Body of pancreas (tissue), 4 donors: ENCODE measurements at regions not wholly inside any gene's neighbourhood (a gene's known extent, or its start where the extent isn't known, plus 50 kb on each side); places are given as distances from the start of the nearest gene placed in this dataset.

Source experiments
- ATAC-seq: fragments of 150-250 bp; one replicate; pipeline ENCODE4 v1.9.1; 2016
- DNase-seq, 4 donors: peaks; one replicate each; pipeline ENCODE4 v3.0.0-alpha.2; 2019
- H3K27ac ChIP-seq, 4 donors: fragments of 200-600 bp; sonication (generic); 1 replicate in 3 of 4; 2 replicates in 1 of 4; pipeline versions ENCODE4 v1.5.1 to v1.6.1; 2016 to 2019; ENCODE audit warnings: mild to moderate bottlenecking in 1 of 4, mixed read lengths in 1 of 4, moderate library complexity in 1 of 4
- H3K27me3 ChIP-seq, 2 donors: fragments of 200-600 bp; sonication (generic); one replicate each; pipeline ENCODE4 v1.6.0; 2016; ENCODE audit warnings: mild to moderate bottlenecking in 1 of 2
- H3K36me3 ChIP-seq, 2 donors: fragments of 200-600 bp; sonication (generic); replicated peaks in 1 of 2; 2 replicates each; pipeline ENCODE4 v1.5.1; 2016; ENCODE audit warnings: low read depth in 2 of 2; ENCODE audit not compliant: insufficient read depth in 1 of 2
- H3K4me1 ChIP-seq: fragments of 200-600 bp; sonication (generic); one replicate; pipeline ENCODE4 v1.6.0; 2016
- H3K4me3 ChIP-seq, 2 donors: fragments of 200-600 bp; sonication (generic); 1 replicate in 1 of 2; 2 replicates in 1 of 2; pipeline ENCODE4 v1.5.1; 2016 to 2019
- H3K9me3 ChIP-seq, 3 donors: fragments of 200-600 bp; sonication (generic); 1 replicate in 2 of 3; 2 replicates in 1 of 3; pipeline ENCODE4 v1.5.1; 2016
- POLR2A ChIP-seq, 3 donors: fragments of 450-650 bp; IDR thresholded peaks; one replicate each; pipeline ENCODE4 v1.6.1; 2016; ENCODE audit warnings: antibody characterized with exemption in 3 of 3, mild to moderate bottlenecking in 2 of 3
- WGBS, 2 donors: methylation state at CpG; one replicate each; pipeline ENCODE4 v1.1.5; 2017; 5-methylcytosine and 5-hydroxymethylcytosine counted together
- intact Hi-C: fragments of 100-400 bp; cut with DNase I; formaldehyde crosslinking; loops from one replicate; pipeline ENCODE4 v1.15.1; 2023
- TF ChIP-seq, protein P1 (sequence below), 7 experiments: fragments of 450-650 bp in 4 of 7; fragments of 200-600 bp in 3 of 7; sonication (generic) in 3 of 7; IDR thresholded peaks; one replicate each; pipeline ENCODE4 v1.5.1; 2016 to 2019; ENCODE audit warnings: antibody characterized with exemption in 7 of 7

DNA sequence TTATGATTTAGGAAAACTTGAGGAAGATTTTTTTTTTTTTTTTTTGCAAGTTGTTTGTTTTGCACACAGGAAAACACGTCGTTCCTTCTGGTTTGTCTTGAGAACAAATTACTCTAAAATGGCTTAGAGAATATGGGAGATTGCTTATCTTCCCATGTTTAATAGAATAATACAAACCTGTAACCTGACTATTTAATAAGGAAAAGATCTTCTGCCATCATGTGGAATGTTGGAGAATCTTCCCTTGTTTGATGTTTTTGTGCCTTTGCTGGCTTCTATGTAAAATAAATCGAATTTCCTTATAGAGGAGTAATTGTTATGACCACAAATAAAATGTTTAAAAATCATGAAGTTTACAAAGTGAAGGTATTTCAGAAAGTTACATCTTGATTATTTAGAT is 818.8 kb downstream of the GATA3 start:
- WGBS, 2 donors = 13 to 15% methylated on average over 3 of the region's 3 CpGs
- Histone ChIP-seq H3K9me3 (no peaks in the 10 kb centered on the region), H3K36me3 (no peaks in the 10 kb centered on the region), H3K27ac (no peak overlapping the region), H3K4me1 (no peaks in the 10 kb centered on the region), H3K27me3 (no peaks in the 10 kb centered on the region), H3K4me3 (no peak overlapping the region)
- DNase-seq (no peak), ATAC-seq (no peak)
- intact Hi-C loops = no loop called here
- no peak for TF ChIP-seq POLR2A (IDR thresholded peaks at IDR 0.05)
- TF ChIP-seq, protein P1, sequence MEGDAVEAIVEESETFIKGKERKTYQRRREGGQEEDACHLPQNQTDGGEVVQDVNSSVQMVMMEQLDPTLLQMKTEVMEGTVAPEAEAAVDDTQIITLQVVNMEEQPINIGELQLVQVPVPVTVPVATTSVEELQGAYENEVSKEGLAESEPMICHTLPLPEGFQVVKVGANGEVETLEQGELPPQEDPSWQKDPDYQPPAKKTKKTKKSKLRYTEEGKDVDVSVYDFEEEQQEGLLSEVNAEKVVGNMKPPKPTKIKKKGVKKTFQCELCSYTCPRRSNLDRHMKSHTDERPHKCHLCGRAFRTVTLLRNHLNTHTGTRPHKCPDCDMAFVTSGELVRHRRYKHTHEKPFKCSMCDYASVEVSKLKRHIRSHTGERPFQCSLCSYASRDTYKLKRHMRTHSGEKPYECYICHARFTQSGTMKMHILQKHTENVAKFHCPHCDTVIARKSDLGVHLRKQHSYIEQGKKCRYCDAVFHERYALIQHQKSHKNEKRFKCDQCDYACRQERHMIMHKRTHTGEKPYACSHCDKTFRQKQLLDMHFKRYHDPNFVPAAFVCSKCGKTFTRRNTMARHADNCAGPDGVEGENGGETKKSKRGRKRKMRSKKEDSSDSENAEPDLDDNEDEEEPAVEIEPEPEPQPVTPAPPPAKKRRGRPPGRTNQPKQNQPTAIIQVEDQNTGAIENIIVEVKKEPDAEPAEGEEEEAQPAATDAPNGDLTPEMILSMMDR (IDR thresholded peaks at IDR 0.05) = peak in 4 of 7 experiments; percentile 5 to 37 (median 22)

DNA sequence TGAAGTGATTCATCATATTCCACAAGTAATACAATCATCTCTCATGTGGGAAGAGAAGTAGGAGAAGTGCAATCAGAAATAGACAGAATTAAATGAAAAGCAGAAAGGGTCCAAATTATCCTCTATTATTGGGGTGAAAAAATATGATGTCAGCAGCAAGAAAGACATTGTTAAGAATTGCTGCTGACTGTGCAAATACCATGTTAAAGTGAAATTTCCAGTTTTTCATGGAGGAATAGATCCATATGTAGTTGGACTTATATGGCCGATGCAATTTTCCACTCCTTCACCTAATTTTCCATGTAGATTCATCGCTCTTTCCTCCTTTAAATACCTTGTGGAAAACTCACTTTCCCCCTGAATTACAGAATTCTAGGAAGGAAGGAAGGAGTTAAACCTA is 819.8 kb downstream of the GATA3 start:
- intact Hi-C loops = no loop called here
- no peaks in the 10 kb centered on the region for H3K36me3 ChIP-seq
- TF ChIP-seq, protein P1 (IDR thresholded peaks at IDR 0.05) = no peak
- no peak for TF ChIP-seq POLR2A (IDR thresholded peaks at IDR 0.05)
- H3K9me3 ChIP-seq = no peaks in the 10 kb centered on the region
- no peak overlapping the region for H3K27ac ChIP-seq
- DNase-seq (no peak), ATAC-seq (no peak)
- no peak overlapping the region for H3K4me3 ChIP-seq
- WGBS, 2 donors = 77 to 88% methylated on average over 2 of the region's 2 CpGs
- no peaks in the 10 kb centered on the region for H3K4me1 ChIP-seq
- H3K27me3 ChIP-seq = no peaks in the 10 kb centered on the region

DNA sequence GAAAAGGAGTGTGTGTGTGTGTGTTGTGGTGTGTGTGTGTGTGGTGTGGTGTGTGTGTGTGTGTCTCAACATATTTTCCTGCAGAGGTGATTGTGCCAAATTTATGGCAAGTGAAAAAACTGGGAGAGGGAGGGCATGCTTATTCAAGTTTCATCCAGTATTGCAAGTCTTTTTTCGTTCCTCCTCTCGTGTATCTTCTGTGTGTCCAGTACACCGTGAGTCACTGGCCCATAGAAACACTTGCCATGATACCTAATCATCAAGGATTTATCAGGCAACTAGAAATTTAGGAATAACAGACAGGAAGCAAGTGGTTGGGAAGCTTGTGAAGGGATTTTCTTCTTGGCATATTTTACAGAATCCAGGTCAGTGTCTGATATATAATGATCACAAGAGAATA is 820.5 kb downstream of the GATA3 start:
- 52 to 53% methylated on average over 3 of the region's 3 CpGs for WGBS, 2 donors
- intact Hi-C loops = no loop called here
- H3K4me1 ChIP-seq = no peaks in the 10 kb centered on the region
- H3K9me3 ChIP-seq = no peaks in the 10 kb centered on the region
- TF ChIP-seq, protein P1 (IDR thresholded peaks at IDR 0.05) = no peak
- TF ChIP-seq POLR2A (IDR thresholded peaks at IDR 0.05) = no peak
- H3K4me3 ChIP-seq = no peak overlapping the region
- no peaks in the 10 kb centered on the region for H3K36me3 ChIP-seq
- H3K27me3 ChIP-seq = no peaks in the 10 kb centered on the region
- no peak overlapping the region for H3K27ac ChIP-seq
- ATAC-seq = no peak
- DNase-seq = no peak

DNA sequence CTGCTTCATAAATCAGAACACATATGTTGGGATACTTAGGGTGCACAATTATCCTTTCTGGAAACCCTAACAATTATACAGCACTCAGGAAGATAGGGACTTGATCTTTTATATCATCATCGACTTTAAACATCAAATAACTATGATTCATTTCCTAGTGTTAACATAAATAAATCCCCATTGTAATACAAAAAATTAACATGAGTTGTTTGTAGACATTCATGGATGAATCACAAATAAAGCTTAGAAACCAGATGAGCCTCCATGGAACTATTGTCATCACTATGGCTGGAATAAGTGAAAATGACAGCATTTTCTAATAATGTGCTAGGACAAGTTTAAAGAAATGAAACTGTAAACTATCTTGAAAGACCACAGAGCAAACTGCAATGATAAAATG is 821.7 kb downstream of the GATA3 start:
- no peaks in the 10 kb centered on the region for H3K4me1 ChIP-seq
- no peak for TF ChIP-seq POLR2A (IDR thresholded peaks at IDR 0.05)
- TF ChIP-seq, protein P1 (IDR thresholded peaks at IDR 0.05) = no peak
- ATAC-seq (no peak), DNase-seq (no peak)
- no peaks in the 10 kb centered on the region for H3K27me3 ChIP-seq
- no peak overlapping the region for H3K27ac ChIP-seq
- 43 to 49% methylated on average over 1 of the region's 1 CpG for WGBS, 2 donors
- intact Hi-C loops = no loop called here
- no peaks in the 10 kb centered on the region for H3K9me3 ChIP-seq
- no peak overlapping the region for H3K4me3 ChIP-seq
- H3K36me3 ChIP-seq = no peaks in the 10 kb centered on the region

DNA sequence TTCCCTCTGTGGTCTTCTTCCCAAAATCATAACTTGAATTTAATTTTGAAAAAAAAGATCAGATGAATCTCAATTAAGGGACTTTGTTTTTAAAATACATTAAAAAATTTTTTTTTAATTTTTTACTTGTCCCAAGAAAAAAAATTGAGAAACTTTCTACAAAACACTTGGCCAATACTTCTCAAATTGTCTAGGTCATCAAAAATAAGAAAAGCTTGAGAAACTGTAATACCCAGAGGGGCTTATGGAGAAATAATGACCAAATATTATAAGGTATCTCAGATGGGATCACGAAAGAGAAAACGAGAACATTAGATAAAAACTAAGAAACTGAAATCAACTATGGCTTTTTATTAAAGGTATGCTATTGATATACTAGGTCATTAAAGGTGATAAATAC is 835.0 kb downstream of the GATA3 start:
- no peak for ATAC-seq

More for the DNA sequence above, 835.0 kb downstream of the GATA3 start:
- H3K27me3 ChIP-seq = no peaks in the 10 kb centered on the region
- H3K4me1 ChIP-seq = no peaks in the 10 kb centered on the region
- no peaks in the 10 kb centered on the region for H3K36me3 ChIP-seq
- intact Hi-C loops = no loop called here
- no peak for DNase-seq
- no peak for TF ChIP-seq POLR2A (IDR thresholded peaks at IDR 0.05)
- TF ChIP-seq, protein P1 (IDR thresholded peaks at IDR 0.05) = no peak
- no peaks in the 10 kb centered on the region for H3K9me3 ChIP-seq
- 60 to 61% methylated on average over 2 of the region's 2 CpGs for WGBS, 2 donors
- H3K4me3 ChIP-seq = no peak overlapping the region
- H3K27ac ChIP-seq = no peak overlapping the region
